GM19452 (cell line): ENCODE measurements at regions not wholly inside any gene's neighbourhood (a gene's known extent, or its start where the extent isn't known, plus 50 kb on each side); places are given as distances from the start of the nearest gene placed in this dataset.

ENCODE experiments used
- ATAC-seq: cut with Tn5 transposase; IDR thresholded peaks from one replicate; pipeline ENCODE4 v1.9.1; 2021; ENCODE audit not compliant: unreplicated experiment

DNA sequence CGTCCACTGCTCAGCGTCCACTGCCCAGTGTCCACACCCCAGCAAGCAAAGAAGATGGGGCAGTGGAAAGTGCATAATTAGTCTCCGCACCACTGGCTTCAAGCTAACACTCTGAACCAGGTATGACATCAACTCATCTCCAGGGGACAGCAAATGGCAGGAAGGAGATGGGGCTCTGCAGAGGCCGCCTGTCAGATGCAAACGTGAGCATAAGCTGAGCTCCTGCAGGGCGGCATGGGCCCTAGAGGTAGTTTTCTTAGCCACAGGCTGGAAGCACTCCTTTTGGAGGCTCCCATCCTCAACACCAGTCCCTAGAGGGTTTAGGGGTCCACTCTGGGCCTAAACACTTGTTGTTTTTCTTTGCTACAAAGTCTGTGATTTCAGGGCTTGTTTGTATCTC is 335.8 kb upstream of the MKI67 start:
- no peak for ATAC-seq

DNA sequence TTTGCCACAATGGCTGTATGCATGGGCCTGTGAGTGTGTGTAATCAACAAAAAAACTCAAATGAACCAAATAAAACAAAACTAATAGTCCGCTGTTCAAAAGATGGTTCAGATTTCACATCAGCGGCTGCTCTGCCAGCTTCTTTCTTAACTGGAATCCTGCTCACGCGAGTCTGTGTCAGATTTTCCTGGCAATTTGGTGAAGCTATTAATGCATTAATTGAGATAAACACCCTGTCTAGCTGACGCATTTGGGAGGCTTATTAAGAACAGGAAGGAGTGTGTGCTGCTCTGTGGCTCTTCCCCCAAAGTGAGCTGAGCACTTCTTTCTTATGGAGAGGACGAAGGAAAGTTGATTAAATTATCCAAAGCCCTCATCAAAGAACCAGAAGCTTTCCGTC is 336.6 kb upstream of the MKI67 start:
- ATAC-seq, result no peak

DNA sequence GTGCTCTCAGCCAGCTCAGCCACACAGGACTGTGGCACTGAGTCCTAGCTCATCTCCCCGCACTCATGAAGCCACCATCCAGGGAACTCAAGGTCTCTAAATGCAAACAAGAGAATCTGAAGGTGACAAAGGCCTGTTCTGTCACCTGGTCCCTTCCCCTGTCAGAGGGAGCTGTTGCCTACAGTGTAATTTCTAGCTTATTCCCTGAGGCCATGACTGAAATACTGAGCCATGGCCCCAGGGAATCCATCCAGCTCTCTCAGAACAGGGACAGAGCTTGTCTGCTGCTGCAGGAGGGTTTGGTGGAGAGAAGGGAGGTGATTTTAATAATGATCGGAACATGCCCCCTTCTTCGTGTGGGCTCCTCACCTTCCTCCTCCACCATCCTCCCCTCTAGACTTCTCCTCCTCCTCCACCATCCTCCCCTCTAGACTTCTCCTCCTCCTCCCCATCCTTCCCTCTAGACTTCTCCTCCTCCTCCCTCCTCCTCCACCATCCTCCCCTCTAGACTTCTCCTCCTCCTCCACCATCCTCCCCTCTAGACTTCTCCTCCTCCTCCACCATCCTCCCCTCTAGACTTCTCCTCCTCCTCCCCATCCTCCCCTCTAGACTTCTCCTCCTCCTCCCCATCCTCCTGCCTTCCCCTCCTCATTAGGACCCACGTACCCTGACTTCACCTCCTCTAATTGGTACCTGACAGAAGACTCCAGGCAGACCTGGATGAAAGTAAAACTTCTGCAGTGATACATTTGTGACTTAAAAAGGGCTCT is 338.0 kb upstream of the MKI67 start:
- ATAC-seq, result no peak

DNA sequence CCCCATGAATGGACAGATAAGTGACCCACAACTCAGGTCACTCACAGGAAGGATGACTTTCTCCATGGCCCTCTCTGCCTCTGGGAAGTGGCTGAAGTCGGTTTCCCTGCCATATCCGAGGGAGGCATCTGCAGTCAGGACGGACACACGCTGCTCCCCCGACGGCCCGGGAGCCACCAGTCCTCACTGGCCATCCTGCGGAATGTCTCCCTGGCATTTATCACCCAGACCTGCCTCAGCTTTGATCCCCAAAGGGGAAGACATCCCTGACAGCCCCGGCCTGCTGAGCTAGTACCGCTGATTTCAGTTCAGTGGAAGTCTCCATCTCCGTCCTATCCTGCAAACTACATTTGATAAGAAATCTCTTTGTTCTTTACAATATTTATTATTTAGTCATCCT is 339.5 kb upstream of the MKI67 start:
- no peak for ATAC-seq

DNA sequence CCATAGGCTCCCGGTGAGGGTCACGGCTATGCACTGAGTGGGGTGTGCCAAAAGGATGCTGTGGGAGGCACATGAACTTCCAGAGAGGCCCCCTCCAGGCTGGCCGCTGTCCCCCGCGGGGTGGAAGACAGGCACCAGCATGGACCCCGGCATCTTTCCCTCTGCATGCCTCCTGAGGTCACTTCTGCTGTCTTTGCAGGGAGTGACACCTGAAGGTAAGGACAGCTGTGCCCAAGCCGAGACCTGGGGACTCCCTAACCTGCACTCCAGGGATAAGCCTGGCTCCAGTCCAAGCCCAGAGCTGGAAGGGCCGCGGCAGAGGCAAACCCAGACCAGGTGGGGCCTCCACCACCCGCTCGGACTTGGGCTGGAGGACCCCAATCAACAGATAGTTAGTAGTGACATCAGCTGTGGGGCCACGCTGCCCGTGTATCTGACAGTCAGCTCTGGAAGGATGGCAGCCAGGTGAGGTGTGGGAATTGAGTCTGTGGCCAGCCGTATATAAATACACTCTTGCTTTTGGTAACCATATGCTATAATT is 340.7 kb upstream of the MKI67 start:
- no peak for ATAC-seq

DNA sequence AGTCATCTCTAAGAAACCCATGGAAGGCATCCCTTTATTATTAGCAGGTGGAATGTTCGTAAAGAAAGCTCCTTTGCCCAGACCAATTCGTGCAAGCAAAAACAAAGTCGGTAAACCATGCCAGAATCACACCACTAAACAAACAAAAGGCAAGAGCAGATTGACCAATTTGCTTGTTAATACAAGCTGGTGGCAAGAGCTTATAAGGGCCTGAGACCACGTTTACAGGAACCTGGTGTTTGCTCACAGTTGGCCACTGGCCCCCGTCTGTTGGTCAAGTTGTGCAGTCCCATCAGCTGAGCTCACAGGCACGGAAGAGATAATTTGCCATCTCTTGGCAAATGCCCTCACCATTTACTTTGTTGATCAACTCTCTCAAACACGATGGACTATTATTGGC is 342.2 kb upstream of the MKI67 start:
- no peak for ATAC-seq

DNA sequence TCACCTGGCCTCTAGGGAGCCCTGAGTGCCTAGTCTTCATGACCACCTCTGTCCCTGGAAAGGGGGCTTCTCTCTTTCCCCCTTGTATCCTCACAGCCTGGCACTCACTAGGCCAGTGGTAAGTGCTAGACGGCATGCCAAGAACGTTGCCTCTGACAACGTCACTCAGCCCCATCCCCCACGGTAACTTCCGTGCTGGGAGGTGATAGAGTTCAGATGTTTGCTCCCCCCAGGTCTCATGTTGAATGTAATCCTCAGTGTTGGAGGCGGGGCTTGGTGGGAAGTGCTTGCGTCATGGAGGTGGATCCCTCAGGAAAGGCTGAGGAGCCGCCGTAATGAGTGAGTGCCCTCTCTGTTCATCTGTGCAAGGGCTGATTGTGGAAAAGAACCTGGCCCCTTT is 343.3 kb upstream of the MKI67 start:
- ATAC-seq, result no peak

DNA sequence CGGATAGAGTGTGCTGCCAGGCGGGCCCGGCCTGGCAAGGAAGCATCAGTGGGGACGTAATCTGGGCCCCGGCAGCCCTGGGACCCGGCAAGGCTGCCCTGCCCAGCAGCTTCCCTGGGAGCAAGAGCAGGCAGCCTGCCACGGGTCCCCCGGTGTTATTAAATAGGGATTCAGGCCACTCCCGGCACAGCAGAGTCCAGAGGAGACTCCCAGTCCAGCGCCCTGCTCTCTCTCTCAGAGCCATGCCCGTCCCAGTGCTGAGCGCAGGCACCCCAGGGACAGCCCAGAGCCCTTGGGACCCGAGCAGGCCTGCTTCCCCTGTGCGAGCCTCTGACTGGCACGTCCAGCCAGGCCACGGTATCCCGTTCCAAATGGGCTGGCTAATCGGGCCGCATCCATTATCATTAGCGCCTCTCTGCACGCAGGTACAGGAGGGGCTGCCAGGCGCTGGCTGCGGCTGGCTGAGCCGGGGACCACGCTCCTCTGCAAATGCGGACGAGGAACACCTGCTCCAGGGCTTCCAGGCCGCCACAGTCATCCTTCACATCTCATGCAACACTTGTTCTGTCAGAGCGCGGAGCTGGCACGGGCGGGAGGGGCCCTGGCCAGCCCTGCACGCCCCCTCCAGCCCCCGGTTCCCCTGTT is 344.2 kb upstream of the MKI67 start:
- no peak for ATAC-seq

DNA sequence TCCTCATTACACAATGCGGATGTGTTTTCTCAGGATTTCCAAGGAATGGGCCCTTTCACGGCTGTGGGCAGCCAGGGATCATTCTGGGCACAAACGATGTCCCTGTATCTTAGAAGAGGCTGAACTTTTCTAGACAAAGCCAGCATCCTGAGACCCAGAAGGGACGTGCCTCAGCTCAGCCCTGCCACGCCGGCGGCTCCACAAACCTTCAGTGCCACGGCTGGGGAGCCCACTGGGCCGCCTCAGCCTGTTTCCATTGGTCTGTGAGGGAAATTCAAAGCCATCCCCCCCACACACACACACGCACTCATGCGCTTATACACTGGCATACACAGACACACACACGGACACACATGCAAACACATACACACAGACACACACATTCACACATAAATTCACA is 344.9 kb upstream of the MKI67 start:
- ATAC-seq, result no peak

DNA sequence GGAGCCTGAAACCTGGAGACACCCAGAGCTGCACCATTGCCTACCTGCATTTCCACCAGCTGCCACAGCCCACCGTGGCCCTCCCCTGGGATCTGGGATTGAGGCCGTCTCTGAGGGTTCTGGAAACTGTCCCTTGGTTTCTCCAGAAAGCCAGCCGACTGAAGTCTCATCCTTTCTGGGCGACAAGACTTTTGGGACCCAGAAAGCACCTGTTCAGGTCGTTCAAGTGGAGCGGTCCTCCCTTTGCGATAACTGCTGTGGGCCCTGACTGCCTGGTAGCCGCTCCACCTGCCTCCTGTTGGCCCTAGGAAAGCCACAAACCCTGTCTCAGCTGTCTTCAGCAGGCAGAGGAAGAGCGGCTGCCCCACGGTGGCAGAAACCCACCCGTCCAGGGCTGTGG is 346.0 kb upstream of the MKI67 start:
- ATAC-seq, result no peak

DNA sequence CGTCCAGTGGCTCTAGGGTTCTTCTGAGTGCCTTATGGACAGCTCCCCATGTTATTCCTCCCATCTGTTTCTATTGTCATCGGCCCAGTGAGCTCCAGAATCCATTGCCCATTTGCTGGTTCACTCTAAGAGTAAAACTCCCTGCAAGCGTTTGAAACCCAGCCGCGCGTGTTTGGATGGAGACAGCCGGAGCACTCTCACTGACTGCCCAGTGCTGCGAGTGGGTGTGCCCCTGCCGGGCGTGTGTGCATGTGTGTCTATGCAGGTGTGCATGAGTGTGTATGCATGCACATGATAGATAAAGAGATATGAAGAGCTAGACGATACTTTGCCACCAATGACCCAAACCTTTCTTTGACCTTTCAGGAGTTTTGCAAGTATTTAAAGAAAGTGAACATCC is 347.2 kb upstream of the MKI67 start:
- no peak for ATAC-seq

DNA sequence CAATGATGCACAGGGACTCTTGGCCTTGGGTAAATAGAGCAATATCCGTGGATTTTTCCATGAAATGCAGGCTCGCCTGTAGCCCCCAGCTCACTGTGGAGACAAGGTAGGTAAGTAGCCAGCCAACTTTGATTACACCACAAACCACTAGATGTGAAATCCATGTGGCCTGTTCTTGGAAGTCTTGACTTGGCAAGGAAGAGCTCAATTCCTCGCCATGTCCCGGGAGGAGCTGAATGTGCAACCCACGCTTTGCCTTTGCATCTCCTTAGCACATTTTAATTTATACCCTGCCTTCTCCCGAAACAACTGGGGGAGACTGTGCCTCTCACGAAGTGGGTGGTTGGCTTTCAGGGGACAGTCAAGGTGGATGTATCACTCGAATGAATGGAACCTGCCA is 347.7 kb upstream of the MKI67 start:
- no peak for ATAC-seq

DNA sequence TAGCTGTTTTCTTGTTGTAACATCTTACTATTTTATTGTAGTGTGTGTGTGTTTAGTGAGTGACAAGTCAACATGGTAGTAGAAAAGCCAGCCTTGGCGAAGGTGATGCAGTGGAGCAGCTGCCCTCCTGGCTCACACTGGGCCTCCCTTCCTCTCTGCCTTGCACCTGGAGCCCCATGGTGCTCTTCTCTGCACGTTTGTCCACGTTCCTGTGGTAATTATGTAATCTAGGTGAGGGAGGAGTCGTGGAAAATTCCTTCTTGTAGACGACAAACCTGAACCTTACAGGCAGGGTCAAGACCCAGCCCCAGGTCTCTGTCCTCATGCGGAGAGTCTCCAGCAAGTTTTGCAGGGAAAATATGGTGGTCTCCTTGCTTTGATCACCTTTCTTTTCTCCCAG is 348.3 kb upstream of the MKI67 start:
- ATAC-seq, result no peak

DNA sequence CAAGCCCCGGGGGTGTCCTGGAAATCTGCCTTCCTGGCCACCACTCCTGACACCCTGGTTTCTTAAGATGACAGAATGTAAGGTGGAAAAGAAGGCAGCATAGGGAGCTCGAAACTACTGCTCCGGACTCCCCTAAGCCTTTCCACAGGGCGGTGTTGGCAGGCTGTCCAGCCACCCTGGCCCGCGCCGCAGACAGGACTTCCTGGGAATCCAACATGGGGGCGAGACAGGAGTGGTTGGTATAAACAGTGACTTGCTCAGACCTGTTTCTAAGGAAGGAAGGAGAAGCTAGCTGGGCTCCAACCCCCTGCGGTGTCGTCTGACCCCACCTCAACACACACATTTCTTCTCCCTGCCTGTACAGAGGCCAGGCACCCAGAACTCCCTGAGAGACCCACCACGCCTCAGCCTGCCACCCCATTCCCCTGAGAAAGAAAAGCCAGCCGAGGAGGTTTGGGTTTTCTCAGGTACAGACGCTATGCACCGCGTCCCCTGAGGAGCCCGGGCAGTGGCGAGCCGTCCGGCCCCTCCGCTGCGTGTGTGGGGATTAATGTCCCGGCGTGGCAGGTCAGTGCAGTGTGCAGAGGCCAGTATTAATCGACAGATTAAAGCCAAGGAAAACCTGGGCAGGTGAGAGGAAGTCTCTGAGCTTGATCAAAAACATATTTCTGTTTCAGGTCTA is 349.6 kb upstream of the MKI67 start:
- no peak for ATAC-seq

DNA sequence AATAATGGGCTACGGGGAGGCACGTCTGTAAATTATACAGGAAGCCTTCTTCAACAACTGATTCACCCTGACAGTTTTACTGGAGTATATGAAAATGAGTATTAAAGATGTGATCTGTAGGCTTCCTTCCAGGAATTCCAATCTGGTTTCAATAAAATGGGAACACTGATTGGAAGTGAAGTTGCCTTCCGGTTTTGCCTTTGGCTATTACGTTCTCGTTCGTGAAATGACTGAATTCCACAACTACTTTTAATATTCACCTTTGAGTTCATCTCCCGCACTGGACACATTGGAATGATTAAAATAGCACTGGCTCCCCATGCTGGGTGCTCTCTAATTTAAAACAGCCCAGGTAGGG is 350.1 kb upstream of the MKI67 start:
- ATAC-seq, result no peak

DNA sequence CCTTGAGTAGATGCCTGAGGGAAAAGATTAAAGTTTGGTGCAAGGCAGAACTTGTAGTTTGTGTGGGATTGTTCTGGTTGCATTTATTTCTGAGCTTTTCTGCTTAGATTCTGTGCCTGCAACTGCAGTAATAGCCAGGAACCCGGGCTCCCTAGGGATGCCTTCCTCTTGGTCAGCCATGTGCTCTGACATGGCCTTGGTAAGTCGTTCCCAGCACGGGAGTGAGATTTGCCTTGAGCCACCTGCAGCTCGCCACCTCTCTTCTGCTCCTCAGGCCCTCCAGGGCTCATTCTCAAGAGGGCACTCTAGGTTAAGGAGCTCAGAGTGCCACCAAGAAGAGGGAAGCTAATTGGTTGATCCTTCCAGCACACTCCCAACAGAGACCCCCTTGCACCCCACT is 350.6 kb upstream of the MKI67 start:
- no peak for ATAC-seq

DNA sequence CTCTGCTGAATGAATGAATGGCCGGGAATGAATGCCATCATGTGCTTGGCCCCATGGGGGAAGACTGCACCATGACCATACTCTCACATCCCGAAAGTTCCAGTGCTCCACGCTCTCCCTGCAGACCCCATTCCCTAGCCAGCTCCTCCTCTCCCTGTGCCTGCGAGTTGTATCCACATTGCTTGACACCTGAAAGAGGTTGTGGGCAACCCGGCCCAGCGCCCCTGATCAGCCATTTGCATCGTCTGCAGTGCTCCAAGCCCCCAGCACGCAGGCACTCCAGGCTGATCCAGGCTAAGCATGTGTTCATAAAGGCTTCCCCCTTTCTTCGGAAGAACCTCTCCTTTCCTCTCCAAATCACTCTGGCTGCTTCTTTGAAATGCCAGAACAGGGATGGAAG is 354.4 kb upstream of the MKI67 start:
- no peak for ATAC-seq

DNA sequence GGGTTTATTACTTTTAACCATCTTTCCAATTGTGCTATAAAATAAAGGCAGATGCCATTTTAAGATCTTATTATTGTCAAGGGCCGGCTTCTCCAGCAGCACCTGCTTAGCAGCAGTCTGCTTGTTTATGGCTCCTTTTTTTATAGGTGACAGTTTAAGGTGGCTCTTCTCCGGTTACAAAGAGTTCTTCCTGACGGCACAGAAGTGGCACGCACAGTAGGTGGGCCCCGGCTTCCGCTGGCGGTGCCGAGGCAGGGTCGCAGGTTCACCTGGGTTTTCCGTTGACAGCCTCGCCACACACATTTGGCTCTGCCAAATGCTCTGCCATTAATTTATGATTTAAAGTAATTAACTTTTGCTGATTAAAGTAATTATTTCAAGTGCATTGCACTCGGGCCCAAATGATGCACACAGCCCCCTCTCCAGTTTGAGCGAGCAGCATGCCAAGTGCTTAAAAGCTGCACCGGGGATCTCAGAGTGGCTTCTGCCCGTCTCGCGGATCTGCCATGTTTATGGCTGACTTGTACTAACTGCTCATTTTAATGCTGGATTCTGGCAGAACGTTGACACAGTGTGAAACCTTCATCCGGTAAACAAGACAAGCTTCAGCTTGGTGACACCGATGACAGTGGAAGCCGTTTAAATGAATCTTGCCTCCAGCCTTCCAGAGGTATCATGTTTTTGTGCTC is 355.1 kb upstream of the MKI67 start:
- ATAC-seq, result no peak

DNA sequence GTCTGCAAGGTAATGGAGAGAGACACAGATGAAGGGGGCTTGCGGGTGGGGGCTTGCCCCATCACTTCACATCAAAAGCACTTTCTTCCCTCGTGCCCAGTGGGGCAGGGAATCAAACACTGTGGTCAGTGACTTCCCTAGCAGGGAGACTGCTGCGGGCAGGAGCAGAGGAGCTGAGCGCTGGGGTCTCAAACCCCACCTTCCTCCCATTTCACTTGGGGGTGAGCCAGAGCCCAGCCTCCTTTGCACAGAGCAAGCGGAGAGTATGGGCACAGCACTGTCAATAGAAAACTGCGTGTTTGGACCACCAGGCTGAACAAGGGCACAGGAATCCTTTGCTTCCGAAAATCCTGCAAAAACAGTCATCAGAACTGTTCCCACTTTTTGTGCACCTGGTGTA is 355.8 kb upstream of the MKI67 start:
- no peak for ATAC-seq

DNA sequence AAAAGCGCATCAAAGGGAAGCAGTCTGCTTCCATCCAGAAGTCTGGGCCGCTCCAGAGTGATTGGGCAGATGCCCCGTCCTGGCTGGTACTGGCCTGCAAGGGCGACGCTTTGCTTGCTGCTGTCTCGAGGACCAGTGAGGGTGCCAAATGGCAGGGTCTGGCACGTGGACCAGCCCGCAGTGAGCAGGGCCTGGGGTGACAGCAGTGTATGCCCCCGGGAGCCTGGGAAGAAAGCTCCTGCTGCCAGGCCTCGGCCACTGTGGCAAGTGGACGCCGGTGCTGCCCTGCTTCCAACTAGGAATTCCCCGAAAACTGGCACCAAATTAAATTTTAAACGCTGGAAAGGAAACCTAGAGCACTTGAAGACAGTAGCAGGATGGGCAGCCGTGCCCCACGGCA is 357.0 kb upstream of the MKI67 start:
- no peak for ATAC-seq

DNA sequence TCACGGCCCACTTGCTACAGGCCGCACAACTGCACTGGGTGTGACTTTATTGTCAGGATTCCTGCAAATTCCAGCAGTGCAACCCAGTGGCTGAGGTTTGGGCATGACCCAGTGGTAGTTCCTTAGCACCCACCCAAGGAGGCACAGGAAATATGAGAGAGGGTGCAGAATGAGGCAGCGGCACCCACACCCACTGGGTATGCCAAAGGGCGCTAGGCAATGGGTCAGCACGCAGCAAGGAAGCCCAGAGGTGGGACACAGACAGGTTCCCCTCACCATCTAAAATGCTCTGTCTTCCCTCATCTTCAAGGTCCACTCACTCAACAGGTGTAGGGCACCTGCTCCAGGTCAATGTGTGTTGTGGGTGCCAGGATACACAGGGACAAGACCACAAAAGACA is 357.8 kb upstream of the MKI67 start:
- ATAC-seq, result no peak
